Fibroblast of mammary gland (primary cell): ENCODE measurements at regions not wholly inside any gene's neighbourhood (a gene's known extent, or its start where the extent isn't known, plus 50 kb on each side); places are given as distances from the start of the nearest gene placed in this dataset.
A peak's percentile ranks its signal among the peaks of the same experiment; 100 is the strongest.
"Not testable (repeated sequence)": the region's sequence is repeated elsewhere in the genome, so short reads cannot be mapped to it uniquely, and the experiment has no call there.

Experiments used
- DNase-seq: peaks from one replicate; pipeline ENCODE4 v3.0.0-alpha.2; 2010; ENCODE audit warnings: low read depth
- H3K4me3 ChIP-seq: 2 replicates; pipeline ENCODE4 v1.5.1; 2011; ENCODE audit warnings: low read depth, mild to moderate bottlenecking, low read length, moderate library complexity; ENCODE audit not compliant: control insufficient read depth
- TF ChIP-seq, protein P1 (sequence below): conservative IDR thresholded peaks from 2 replicates; pipeline ENCODE4 v1.5.1; 2011; ENCODE audit warnings: low read depth, low read length, inconsistent platforms; ENCODE audit not compliant: control insufficient read depth, insufficient read depth

- no peak overlapping the region for H3K4me3 ChIP-seq
- TF ChIP-seq, protein P1, sequence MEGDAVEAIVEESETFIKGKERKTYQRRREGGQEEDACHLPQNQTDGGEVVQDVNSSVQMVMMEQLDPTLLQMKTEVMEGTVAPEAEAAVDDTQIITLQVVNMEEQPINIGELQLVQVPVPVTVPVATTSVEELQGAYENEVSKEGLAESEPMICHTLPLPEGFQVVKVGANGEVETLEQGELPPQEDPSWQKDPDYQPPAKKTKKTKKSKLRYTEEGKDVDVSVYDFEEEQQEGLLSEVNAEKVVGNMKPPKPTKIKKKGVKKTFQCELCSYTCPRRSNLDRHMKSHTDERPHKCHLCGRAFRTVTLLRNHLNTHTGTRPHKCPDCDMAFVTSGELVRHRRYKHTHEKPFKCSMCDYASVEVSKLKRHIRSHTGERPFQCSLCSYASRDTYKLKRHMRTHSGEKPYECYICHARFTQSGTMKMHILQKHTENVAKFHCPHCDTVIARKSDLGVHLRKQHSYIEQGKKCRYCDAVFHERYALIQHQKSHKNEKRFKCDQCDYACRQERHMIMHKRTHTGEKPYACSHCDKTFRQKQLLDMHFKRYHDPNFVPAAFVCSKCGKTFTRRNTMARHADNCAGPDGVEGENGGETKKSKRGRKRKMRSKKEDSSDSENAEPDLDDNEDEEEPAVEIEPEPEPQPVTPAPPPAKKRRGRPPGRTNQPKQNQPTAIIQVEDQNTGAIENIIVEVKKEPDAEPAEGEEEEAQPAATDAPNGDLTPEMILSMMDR: peak; percentile 48
- DNase-seq: peak; percentile 71
These were observed 131.2 kb upstream of the FOXG1 start for GRCh38 chr14:28635387-28635786.

DNA sequence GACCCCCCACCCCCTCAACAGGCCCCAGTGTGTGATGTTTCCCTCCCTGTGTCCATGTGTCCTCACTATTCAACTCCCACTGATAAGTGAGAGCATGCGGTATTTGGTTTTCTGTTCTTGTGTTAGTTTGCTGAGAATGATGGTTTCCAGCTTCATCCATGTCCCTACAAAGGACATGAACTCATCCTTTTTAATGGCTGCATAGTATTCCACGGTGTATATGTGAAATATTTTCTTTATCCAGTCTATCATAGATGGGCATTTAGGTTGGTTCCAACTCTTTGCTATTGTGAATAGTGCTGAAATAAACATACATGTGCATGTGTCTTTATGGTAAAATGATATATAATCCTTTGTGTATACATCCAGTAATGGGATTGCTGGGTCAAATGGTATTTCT lies 130.8 kb upstream of the FOXG1 start:
- not testable (repeated sequence) for H3K4me3 ChIP-seq, DNase-seq

- not testable (repeated sequence) for DNase-seq, H3K4me3 ChIP-seq
These were observed 125.4 kb upstream of the FOXG1 start for GRCh38 chr14:28641189-28641588.

- no peak overlapping the region for H3K4me3 ChIP-seq
- TF ChIP-seq, protein P1: no peak
- DNase-seq: peak; percentile 92
These were observed 115.4 kb upstream of the FOXG1 start for GRCh38 chr14:28651148-28651547.

- TF ChIP-seq, protein P1: no peak
- no peak overlapping the region for H3K4me3 ChIP-seq
- DNase-seq: peak; percentile 90
These were observed 113.8 kb upstream of the FOXG1 start for GRCh38 chr14:28652782-28653181.

GRCh38 chr14:28653521-28653920 lies 113.1 kb upstream of the FOXG1 start:
- DNase-seq: peak; percentile 90

GRCh38 chr14:28656704-28657255 lies 109.8 kb upstream of the FOXG1 start:
- peak; percentile 46 for DNase-seq
- TF ChIP-seq, protein P1: no peak
- H3K4me3 ChIP-seq: no peak overlapping the region

More at GRCh38 chr14:28653521-28653920, 113.1 kb upstream of the FOXG1 start:
- H3K4me3 ChIP-seq: no peak overlapping the region
- TF ChIP-seq, protein P1: no peak

DNA sequence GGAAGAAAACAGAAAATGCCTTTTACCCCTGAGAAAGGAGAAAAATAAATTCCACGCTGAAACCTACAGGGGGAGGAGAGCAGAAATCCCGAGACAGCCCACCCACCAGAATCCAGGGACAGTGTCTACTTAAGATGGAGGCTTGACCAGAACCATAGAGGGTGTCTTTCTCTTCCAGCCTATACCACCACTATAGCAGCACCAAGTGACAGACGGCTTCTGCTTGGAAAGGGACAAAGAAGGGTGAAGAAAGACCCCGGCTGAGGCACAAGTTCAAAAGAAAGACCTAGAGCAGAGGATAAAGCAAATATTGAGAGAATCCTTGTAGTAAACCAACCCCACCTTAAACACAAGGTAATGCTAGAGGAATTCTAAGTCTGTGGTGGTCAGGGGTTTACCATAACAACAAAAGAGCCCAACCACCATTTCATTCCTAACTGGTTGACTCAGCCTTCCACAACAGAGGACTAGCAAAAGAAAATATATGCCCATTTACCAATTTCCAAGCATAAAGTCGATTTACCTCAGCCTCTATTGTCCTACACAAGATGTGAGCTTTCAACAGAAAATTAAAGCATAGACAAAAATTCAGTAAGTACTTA lies 105.3 kb upstream of the FOXG1 start:
- DNase-seq: peak; percentile 88
- TF ChIP-seq, protein P1: no peak
- no peak overlapping the region for H3K4me3 ChIP-seq
